Thoracic aorta (tissue), 2 donors: ENCODE measurements at regions not wholly inside any gene's neighbourhood (a gene's known extent, or its start where the extent isn't known, plus 50 kb on each side); places are given as distances from the start of the nearest gene placed in this dataset.

ENCODE experiments used
- ATAC-seq: fragments of 150-250 bp; one replicate; pipeline ENCODE4 v1.8.0; 2017; ENCODE audit warnings: low read depth; ENCODE audit not compliant: insufficient number of reproducible peaks, low FRiP score
- DNase-seq: peaks from one replicate; pipeline ENCODE4 v3.0.0-alpha.2; 2020; ENCODE audit warnings: low spot score
- H3K27ac ChIP-seq, 2 donors: fragments of 200-600 bp; sonication (generic); 1 replicate in 1 of 2; 2 replicates in 1 of 2; pipeline ENCODE4 v1.5.1; 2016; ENCODE audit warnings: mild to moderate bottlenecking in 2 of 2, moderate library complexity in 2 of 2
- H3K27me3 ChIP-seq: fragments of 200-600 bp; sonication (generic); replicated peaks from 2 replicates; pipeline ENCODE4 v1.6.0; 2016; ENCODE audit warnings: mild to moderate bottlenecking; ENCODE audit not compliant: insufficient read depth
- H3K36me3 ChIP-seq: fragments of 200-600 bp; sonication (generic); one replicate; pipeline ENCODE4 v1.5.1; 2016
- H3K4me1 ChIP-seq, 2 donors: fragments of 200-600 bp; sonication (generic); 1 replicate in 1 of 2; 2 replicates in 1 of 2; pipeline versions ENCODE4 v1.5.1 to v1.6.0; 2016; ENCODE audit warnings: low read depth in 2 of 2, mild to moderate bottlenecking in 1 of 2; ENCODE audit not compliant: control insufficient read depth in 1 of 2
- H3K4me3 ChIP-seq: fragments of 200-600 bp; sonication (generic); 2 replicates; pipeline ENCODE4 v1.5.1; 2016; ENCODE audit warnings: mild to moderate bottlenecking
- H3K9me3 ChIP-seq: fragments of 200-600 bp; sonication (generic); 2 replicates; pipeline ENCODE4 v1.5.1; 2016
- CTCF ChIP-seq: fragments of 200-600 bp; sonication (generic); IDR thresholded peaks from one replicate; pipeline ENCODE4 v1.5.1; 2019; ENCODE audit warnings: antibody characterized with exemption

GRCh38 chr9:1383899-1384455 lies 333.8 kb downstream of the DMRT2 start:
- ATAC-seq (no peak), DNase-seq (no peak)
- Histone ChIP-seq H3K27ac (no peak overlapping the region), H3K36me3 (no peaks in the 10 kb centered on the region), H3K9me3 (no peaks in the 10 kb centered on the region), H3K27me3 (no peaks in the 10 kb centered on the region), H3K4me1 (no peaks in the 10 kb centered on the region), H3K4me3 (no peak overlapping the region)
- TF ChIP-seq CTCF, result no peak

- no peaks in the 10 kb centered on the region for H3K9me3 ChIP-seq
- TF ChIP-seq CTCF, result no peak
- no peak overlapping the region for H3K4me3 ChIP-seq
- no peaks in the 10 kb centered on the region for H3K4me1 ChIP-seq
- DNase-seq, result no peak
- H3K27me3 ChIP-seq, result no peaks in the 10 kb centered on the region
- H3K36me3 ChIP-seq, result no peaks in the 10 kb centered on the region
- H3K27ac ChIP-seq, result no peak overlapping the region
- no peak for ATAC-seq
Measured at GRCh38 chr9:1384816-1385215, 334.7 kb downstream of the DMRT2 start.

GRCh38 chr9:1386420-1386819 lies 336.3 kb downstream of the DMRT2 start:
- Histone ChIP-seq H3K27ac (no peak overlapping the region), H3K36me3 (no peaks in the 10 kb centered on the region), H3K9me3 (no peaks in the 10 kb centered on the region), H3K4me1 (no peaks in the 10 kb centered on the region), H3K27me3 (no peaks in the 10 kb centered on the region), H3K4me3 (no peak overlapping the region)
- TF ChIP-seq CTCF, result no peak
- ATAC-seq, result no peak
- DNase-seq, result no peak

- no peak for ATAC-seq
- Histone ChIP-seq H3K27me3 (no peaks in the 10 kb centered on the region), H3K36me3 (no peaks in the 10 kb centered on the region), H3K4me1 (no peaks in the 10 kb centered on the region), H3K9me3 (no peaks in the 10 kb centered on the region), H3K4me3 (no peak overlapping the region), H3K27ac (no peak overlapping the region)
- no peak for DNase-seq
- TF ChIP-seq CTCF, result no peak
Measured at GRCh38 chr9:1388216-1388615, 338.1 kb downstream of the DMRT2 start.

GRCh38 chr9:1400983-1401382 lies 350.8 kb downstream of the DMRT2 start:
- Histone ChIP-seq H3K27ac (no peak overlapping the region), H3K4me1 (no peaks in the 10 kb centered on the region), H3K9me3 (no peaks in the 10 kb centered on the region), H3K27me3 (no peaks in the 10 kb centered on the region), H3K36me3 (no peaks in the 10 kb centered on the region), H3K4me3 (no peak overlapping the region)
- DNase-seq (no peak), ATAC-seq (no peak)
- no peak for TF ChIP-seq CTCF
